Testis (tissue), 2 donors: ENCODE measurements at regions not wholly inside any gene's neighbourhood (a gene's known extent, or its start where the extent isn't known, plus 50 kb on each side); places are given as distances from the start of the nearest gene placed in this dataset.
"Not testable (repeated sequence)": the region's sequence is repeated elsewhere in the genome, so short reads cannot be mapped to it uniquely, and the experiment has no call there.

ENCODE experiments used
- DNase-seq: peaks from one replicate; pipeline ENCODE4 v3.0.0-alpha.2; 2019
- H3K27ac ChIP-seq, 2 donors: fragments of 200-600 bp; sonication (generic); one replicate each; pipeline ENCODE4 v1.5.1; 2019
- H3K27me3 ChIP-seq: fragments of 200-600 bp; sonication (generic); one replicate; pipeline ENCODE4 v1.5.1; 2019
- H3K36me3 ChIP-seq: fragments of 200-600 bp; sonication (generic); one replicate; pipeline ENCODE4 v1.5.1; 2017; ENCODE audit warnings: low read depth; ENCODE audit errors: missing control alignments
- H3K4me1 ChIP-seq: fragments of 200-600 bp; sonication (generic); one replicate; pipeline ENCODE4 v1.5.1; 2019
- H3K4me3 ChIP-seq, 2 donors: fragments of 200-600 bp; sonication (generic); one replicate each; pipeline ENCODE4 v1.5.1; 2017 to 2019
- H3K9me3 ChIP-seq: fragments of 200-600 bp; sonication (generic); one replicate; pipeline ENCODE4 v1.5.1; 2017
- POLR2A ChIP-seq: fragments of 450-650 bp; IDR thresholded peaks from one replicate; pipeline ENCODE4 v1.6.1; 2017; ENCODE audit warnings: antibody characterized with exemption, mild to moderate bottlenecking, moderate library complexity
- WGBS, 2 donors: methylation state at CpG; one replicate each; pipeline ENCODE4 v1.1.5; 2018; 5-methylcytosine and 5-hydroxymethylcytosine counted together
- intact Hi-C: fragments of 100-400 bp; cut with DNase I; formaldehyde crosslinking; loops from one replicate; pipeline ENCODE4 v1.15.1; 2023; ENCODE audit warnings: low total_unique reads
- TF ChIP-seq, protein P1 (sequence below), 3 experiments: fragments of 450-650 bp in 2 of 3; fragments of 200-600 bp in 1 of 3; sonication (generic) in 1 of 3; IDR thresholded peaks; one replicate each; pipeline ENCODE4 v1.5.1; 2016 to 2019; ENCODE audit warnings: antibody characterized with exemption in 3 of 3, mild to moderate bottlenecking in 2 of 3, moderate library complexity in 1 of 3

DNA sequence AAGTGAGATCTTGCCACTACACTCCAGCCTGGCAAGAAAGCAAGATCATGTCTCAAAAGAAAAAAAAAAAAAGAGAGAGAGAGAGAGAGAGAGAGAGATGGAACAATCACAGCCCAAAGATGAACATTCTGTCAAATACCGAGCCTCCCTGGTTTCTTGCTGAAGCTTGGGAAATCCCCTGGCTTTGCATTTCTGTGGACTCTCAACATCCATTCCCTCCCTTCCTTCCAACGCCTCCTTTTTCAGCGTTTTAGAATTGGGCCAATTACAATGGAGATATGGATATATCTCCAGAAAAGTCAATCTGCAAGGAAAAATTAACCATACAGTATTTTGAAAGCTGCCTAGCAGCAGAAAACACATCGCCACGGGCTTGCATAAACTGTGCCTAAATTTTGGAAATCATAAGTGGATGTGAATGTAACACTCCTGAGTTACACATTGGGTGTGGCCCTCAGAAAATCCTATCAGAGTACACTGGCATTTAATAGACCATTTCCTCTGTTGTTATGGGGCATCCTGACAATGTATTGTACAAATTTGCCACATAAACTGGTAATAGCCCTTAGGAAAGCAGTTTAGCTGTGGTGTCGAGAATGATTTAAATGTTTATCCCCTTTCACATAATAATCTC, 67.2 kb upstream of the PHLPP1 start:
- Histone ChIP-seq H3K27ac (no peak overlapping the region), H3K4me3 (no peak overlapping the region), H3K4me1 (no peaks in the 10 kb centered on the region), H3K36me3 (no peaks in the 10 kb centered on the region), H3K27me3 (no peaks in the 10 kb centered on the region), H3K9me3 (no peaks in the 10 kb centered on the region)
- TF ChIP-seq, protein P1, sequence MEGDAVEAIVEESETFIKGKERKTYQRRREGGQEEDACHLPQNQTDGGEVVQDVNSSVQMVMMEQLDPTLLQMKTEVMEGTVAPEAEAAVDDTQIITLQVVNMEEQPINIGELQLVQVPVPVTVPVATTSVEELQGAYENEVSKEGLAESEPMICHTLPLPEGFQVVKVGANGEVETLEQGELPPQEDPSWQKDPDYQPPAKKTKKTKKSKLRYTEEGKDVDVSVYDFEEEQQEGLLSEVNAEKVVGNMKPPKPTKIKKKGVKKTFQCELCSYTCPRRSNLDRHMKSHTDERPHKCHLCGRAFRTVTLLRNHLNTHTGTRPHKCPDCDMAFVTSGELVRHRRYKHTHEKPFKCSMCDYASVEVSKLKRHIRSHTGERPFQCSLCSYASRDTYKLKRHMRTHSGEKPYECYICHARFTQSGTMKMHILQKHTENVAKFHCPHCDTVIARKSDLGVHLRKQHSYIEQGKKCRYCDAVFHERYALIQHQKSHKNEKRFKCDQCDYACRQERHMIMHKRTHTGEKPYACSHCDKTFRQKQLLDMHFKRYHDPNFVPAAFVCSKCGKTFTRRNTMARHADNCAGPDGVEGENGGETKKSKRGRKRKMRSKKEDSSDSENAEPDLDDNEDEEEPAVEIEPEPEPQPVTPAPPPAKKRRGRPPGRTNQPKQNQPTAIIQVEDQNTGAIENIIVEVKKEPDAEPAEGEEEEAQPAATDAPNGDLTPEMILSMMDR (IDR thresholded peaks at IDR 0.05) = no peak
- no peak for TF ChIP-seq POLR2A
- DNase-seq = no peak
- intact Hi-C loops = no loop called here
- WGBS, 2 donors = 76 to 84% methylated on average over 6 of the region's 6 CpGs

DNA sequence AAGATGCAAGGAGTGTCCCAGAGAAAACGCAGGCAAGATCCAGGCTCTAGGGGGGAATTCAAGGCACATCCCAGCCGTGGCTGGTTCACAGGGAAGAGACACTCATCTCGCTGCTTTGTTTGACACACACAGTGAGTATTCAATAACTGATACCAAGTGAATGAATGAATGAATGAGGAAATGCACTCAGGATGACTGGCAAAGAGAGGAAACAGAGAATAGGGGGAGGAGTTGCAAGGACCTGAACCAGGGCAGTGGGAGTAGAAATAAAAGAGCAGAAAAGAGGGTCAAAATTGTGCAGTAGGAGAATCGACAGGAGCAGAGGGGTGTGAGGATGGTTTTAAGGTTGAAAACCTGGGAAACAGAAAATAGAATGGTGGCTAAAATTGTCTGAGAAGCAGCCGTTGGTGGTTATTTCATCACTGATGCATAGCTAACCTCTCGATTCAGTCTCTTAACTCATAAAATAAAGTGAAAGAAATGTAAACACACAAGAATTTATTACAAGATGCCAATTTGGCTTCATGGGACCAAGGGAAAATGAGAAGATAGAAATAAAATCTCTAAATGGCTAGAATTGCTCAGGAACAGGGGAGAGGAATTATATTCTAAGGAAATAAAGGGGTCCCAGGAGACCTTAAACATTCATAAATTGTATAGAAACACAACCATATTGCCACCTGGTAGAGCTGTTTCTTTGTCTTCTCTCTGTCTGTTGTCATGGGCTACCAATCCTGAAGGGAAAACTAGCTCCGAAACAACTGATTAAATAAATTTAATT, 63.9 kb upstream of the PHLPP1 start:
- no peaks in the 10 kb centered on the region for H3K36me3 ChIP-seq
- no peak overlapping the region for H3K27ac ChIP-seq
- no peak overlapping the region for H3K4me3 ChIP-seq
- DNase-seq = no peak
- intact Hi-C loops = no loop called here
- no peaks in the 10 kb centered on the region for H3K27me3 ChIP-seq
- no peaks in the 10 kb centered on the region for H3K4me1 ChIP-seq
- TF ChIP-seq, protein P1 (IDR thresholded peaks at IDR 0.05) = no peak
- no peak for TF ChIP-seq POLR2A
- WGBS, 2 donors = 73 to 81% methylated on average over 7 of the region's 7 CpGs
- H3K9me3 ChIP-seq = no peaks in the 10 kb centered on the region

DNA sequence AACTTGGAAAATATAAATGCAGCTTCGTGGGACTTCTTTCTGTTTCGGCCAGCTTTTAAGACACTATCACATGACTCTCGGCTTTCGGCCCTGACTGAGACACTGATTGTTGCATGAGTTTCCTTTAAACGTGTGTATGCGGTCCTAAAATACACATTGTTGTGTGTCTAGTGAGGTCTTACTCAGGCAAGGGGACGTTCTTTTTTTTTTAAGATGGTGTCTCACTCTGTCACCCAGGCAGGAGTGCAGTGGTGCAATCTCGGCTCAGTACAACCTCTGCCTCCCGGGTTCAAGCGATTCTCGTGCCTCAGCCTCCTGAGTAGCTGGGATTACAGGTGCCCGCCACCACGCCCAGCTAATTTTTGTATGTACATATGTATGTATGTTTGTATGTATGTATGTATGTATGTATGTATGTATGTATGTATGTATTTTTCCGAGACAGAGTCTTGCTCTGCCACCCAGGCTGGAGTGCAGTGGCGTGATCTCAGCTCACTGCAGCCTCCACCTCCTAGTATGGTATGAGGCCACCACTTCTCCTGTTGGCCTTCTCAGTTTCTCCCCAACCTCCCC, 63.2 kb upstream of the PHLPP1 start:
- WGBS, 2 donors = 79 to 83% methylated on average over 15 of the region's 15 CpGs
- H3K36me3 ChIP-seq, intact Hi-C loops: not testable (repeated sequence)

DNA sequence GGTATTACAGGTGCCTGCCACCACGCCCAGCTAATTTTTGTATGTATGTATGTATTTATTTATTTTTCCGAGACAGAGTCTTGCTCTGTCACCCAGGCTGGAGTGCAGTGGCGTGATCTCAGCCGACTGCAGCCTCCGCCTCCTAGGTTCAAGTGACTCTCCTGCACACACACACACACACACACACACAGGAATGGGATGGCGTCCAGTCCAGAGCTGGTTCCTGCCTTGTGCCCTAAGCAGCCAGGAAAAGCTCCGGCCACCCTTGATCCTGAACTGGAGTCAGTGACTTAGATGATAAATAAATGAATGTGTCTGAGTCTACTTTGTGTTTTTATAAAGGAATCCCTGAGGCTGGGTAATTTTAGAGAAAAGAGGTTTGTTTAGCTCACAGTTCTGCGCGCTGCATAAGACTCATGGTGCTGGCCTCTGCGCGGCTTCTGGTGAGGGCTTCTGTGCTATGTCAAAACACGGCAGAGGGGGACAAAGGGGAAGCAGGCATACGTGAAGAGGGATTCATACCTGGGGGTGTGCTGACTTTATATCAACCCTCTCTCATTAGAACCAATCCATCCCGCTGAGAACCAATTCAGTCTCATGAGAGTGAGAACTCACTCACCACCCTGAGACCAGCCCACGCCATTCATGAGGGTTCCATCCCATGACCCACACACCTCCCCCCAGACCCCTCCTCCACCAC, 59.7 kb upstream of the PHLPP1 start:
- Histone ChIP-seq H3K4me3 (no peak overlapping the region), H3K36me3 (no peaks in the 10 kb centered on the region), H3K9me3 (no peaks in the 10 kb centered on the region), H3K27ac (no peak overlapping the region), H3K4me1 (no peaks in the 10 kb centered on the region), H3K27me3 (no peaks in the 10 kb centered on the region)
- DNase-seq = no peak
- WGBS, 2 donors = 90 to 91% methylated on average over 14 to 15 of the region's 15 CpGs
- no peak for TF ChIP-seq POLR2A
- TF ChIP-seq, protein P1 (IDR thresholded peaks at IDR 0.05) = no peak
- intact Hi-C loops = no loop called here

More for the DNA sequence above, 63.2 kb upstream of the PHLPP1 start:
- not testable (repeated sequence) for DNase-seq, H3K4me3 ChIP-seq, H3K27me3 ChIP-seq, H3K9me3 ChIP-seq, H3K27ac ChIP-seq, H3K4me1 ChIP-seq

DNA sequence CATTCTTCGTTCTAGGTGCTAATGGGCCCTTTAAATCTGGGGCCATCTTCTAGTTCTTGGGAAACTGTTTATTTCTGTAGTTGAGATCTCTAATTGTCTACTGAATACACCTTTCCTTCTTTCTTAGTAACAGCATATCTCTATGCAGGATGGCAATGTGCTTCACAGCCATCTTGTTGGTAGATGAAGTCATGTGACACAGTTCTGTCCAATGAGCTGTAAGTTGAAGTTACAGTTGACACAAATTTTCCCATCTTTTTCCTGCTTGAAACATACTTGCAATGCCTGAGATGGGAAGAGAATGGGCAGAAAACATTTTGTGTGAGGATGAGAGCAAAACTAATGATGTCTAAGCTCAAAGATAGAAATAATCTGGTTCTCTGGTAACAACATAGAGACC, 57.3 kb upstream of the PHLPP1 start:
- no peak overlapping the region for H3K4me3 ChIP-seq
- H3K27ac ChIP-seq = no peak overlapping the region
- no peak for TF ChIP-seq POLR2A
- TF ChIP-seq, protein P1 (IDR thresholded peaks at IDR 0.05) = no peak
- WGBS, 2 donors = 33 to 81% methylated on average over 1 of the region's 1 CpG
- H3K36me3 ChIP-seq = no peaks in the 10 kb centered on the region
- H3K27me3 ChIP-seq = no peaks in the 10 kb centered on the region
- no peak for DNase-seq
- H3K4me1 ChIP-seq = no peaks in the 10 kb centered on the region
- intact Hi-C loops = no loop called here
- no peaks in the 10 kb centered on the region for H3K9me3 ChIP-seq
